ENCODE measurements at regions not wholly inside any gene's neighbourhood (a gene's known extent, or its start where the extent isn't known, plus 50 kb on each side); places are given as distances from the start of the nearest gene placed in this dataset.

DNA sequence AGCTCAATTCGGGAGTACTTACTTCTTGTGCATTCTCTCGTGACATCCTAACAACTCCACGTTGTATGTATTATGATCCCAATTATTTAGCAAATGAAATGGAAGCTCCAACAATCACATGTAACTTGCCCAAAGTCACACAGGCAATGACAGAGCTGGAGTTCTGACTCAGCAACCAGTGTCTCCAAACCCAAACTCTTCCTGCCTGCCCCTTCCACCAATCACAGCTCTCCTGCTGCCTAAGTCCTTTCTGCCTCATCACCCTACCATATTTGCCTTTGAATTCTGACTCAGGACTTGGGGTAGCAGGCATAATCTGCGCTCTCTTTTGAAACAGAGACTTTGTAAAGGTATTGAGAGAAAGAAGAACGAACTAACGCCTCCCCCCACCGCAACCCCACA lies 245.2 kb upstream of the MAF start:
- Histone ChIP-seq H3K27me3 (ENCODE audit: control insufficient read depth, insufficient read depth, low read length) (no peaks in the 10 kb centered on the region), H3K4me3 (ENCODE audit: low read depth, low read length) (no peak overlapping the region), H3K36me3 (ENCODE audit: control insufficient read depth, insufficient read depth, low read length) (no peaks in the 10 kb centered on the region)
- no peak for DNase-seq (ENCODE audit: low read depth)
- TF ChIP-seq, protein P1, sequence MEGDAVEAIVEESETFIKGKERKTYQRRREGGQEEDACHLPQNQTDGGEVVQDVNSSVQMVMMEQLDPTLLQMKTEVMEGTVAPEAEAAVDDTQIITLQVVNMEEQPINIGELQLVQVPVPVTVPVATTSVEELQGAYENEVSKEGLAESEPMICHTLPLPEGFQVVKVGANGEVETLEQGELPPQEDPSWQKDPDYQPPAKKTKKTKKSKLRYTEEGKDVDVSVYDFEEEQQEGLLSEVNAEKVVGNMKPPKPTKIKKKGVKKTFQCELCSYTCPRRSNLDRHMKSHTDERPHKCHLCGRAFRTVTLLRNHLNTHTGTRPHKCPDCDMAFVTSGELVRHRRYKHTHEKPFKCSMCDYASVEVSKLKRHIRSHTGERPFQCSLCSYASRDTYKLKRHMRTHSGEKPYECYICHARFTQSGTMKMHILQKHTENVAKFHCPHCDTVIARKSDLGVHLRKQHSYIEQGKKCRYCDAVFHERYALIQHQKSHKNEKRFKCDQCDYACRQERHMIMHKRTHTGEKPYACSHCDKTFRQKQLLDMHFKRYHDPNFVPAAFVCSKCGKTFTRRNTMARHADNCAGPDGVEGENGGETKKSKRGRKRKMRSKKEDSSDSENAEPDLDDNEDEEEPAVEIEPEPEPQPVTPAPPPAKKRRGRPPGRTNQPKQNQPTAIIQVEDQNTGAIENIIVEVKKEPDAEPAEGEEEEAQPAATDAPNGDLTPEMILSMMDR (IDR thresholded peaks at IDR 0.05; ENCODE audit: insufficient read depth, low read depth, low read length), result no peak
- ChIA-PET CTCF (no interaction called here), POLR2A (no interaction called here)

DNA sequence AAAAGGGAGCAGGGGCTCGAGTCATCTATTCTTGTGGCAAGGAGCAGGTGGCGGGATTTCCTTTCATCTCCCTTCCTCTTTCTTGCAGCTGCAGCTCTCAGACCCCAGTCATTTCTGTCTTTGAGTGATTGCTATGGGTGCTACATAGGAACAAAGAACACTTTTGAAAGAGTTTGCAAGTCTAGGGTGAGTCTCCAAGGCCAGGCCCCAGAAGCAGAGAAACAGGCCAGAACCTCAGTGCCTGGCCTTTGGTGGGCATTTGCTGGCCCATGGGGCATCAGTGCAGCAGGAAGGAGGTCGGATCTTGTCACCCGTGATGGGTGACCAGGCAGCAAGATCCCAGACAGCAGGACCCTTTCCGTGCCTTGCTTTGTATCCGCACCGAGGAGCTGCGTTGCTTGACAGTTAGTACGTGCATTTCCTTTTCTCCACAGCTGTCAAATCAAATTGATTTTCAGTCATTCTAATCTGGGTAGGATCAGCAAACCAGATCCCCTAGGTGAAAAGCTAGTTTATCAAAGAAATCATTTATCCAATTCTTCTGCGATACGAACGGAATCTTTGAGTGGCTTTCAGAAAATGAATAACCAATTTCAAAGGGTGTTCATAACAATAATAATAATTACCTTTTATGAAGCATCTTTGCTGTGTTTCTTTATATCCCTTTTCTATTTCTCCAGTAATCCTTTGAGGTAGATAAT lies 244.6 kb upstream of the MAF start:
- DNase-seq (ENCODE audit: low read depth), result no peak
- ChIA-PET CTCF (no interaction called here), POLR2A (interaction anchor here (0.5 kb wide), 1 partner anchor 240 kb away, joined by 3 read pairs; no protein-coding TSS in a partner anchor)
- Histone ChIP-seq H3K36me3 (ENCODE audit: control insufficient read depth, insufficient read depth, low read length) (no peaks in the 10 kb centered on the region), H3K4me3 (ENCODE audit: low read depth, low read length) (no peak overlapping the region), H3K27me3 (ENCODE audit: control insufficient read depth, insufficient read depth, low read length) (no peaks in the 10 kb centered on the region)
- TF ChIP-seq, protein P1 (IDR thresholded peaks at IDR 0.05; ENCODE audit: insufficient read depth, low read depth, low read length), result no peak

- no peaks in the 10 kb centered on the region for H3K27me3 ChIP-seq (ENCODE audit: control insufficient read depth, insufficient read depth, low read length)
- ChIA-PET POLR2A (interaction anchor here (0.5 kb wide), 1 partner anchor 240 kb away, joined by 3 read pairs; no protein-coding TSS in a partner anchor), CTCF (no interaction called here)
Observed at GRCh38 chr16:79844603-79845002, 244.1 kb upstream of the MAF start.

DNA sequence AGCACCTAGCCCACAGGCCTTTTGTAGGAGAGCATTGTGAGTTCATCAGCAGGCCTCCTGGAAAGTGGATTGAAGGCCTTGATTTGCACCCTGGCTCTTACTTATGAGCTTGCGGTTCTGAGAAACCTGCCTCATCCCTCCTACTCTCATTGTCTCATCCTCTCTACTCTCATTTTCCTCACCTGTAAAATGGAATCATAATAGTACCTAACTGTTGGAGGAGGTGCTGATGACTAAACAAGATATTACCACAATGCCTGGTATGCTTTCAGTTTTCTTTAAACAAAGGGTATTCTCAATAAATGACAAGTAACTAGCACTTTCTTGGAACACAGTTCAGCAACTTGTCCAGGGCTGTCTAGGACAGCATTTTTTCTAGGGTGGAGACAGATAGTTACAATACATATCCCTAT lies 243.1 kb upstream of the MAF start:
- ChIA-PET POLR2A (no interaction called here), CTCF (no interaction called here)

More at GRCh38 chr16:79844603-79845002, 244.1 kb upstream of the MAF start:
- TF ChIP-seq, protein P1 (IDR thresholded peaks at IDR 0.05; ENCODE audit: insufficient read depth, low read depth, low read length), result no peak
- Histone ChIP-seq H3K4me3 (ENCODE audit: low read depth, low read length) (no peak overlapping the region), H3K36me3 (ENCODE audit: control insufficient read depth, insufficient read depth, low read length) (no peaks in the 10 kb centered on the region)
- DNase-seq (ENCODE audit: low read depth), result no peak

DNA sequence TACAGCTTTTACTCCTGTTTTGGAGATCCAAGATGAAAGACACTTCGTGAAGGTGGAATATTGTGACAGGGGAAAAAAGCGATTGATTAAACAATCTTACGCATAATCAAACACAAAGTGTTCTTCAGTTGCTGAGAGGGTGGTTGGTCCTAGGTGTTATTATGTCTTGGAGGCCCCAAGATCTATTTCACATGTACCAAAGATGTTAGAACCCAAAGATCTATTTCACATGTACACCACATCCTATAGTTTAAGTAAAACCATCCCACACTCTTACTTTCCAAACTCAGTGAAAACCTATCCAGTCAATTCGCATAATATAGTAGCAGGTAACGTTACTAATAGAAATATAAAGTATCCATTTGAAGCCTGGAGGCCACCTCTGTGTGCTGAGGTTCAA lies 242.6 kb upstream of the MAF start:
- H3K36me3 ChIP-seq (ENCODE audit: control insufficient read depth, insufficient read depth, low read length), result no peaks in the 10 kb centered on the region
- no peaks in the 10 kb centered on the region for H3K27me3 ChIP-seq (ENCODE audit: control insufficient read depth, insufficient read depth, low read length)
- TF ChIP-seq, protein P1 (IDR thresholded peaks at IDR 0.05; ENCODE audit: insufficient read depth, low read depth, low read length), result no peak
- DNase-seq (ENCODE audit: low read depth), result no peak
- ChIA-PET CTCF (interaction anchor here (1.1 kb wide), 1 partner anchor 24 kb away, joined by 3 read pairs; no protein-coding TSS in a partner anchor), POLR2A (no interaction called here)
- H3K4me3 ChIP-seq (ENCODE audit: low read depth, low read length), result no peak overlapping the region

More for the DNA sequence above, 243.1 kb upstream of the MAF start:
- TF ChIP-seq, protein P1 (IDR thresholded peaks at IDR 0.05; ENCODE audit: insufficient read depth, low read depth, low read length), result no peak
- no peak overlapping the region for H3K4me3 ChIP-seq (ENCODE audit: low read depth, low read length)
- H3K36me3 ChIP-seq (ENCODE audit: control insufficient read depth, insufficient read depth, low read length), result no peaks in the 10 kb centered on the region
- DNase-seq (ENCODE audit: low read depth), result no peak
- no peaks in the 10 kb centered on the region for H3K27me3 ChIP-seq (ENCODE audit: control insufficient read depth, insufficient read depth, low read length)

Data from BJ (cell line).